PFSK-1 (cell line): ENCODE measurements at regions not wholly inside any gene's neighbourhood (a gene's known extent, or its start where the extent isn't known, plus 50 kb on each side); places are given as distances from the start of the nearest gene placed in this dataset.

Experiments
- FOXP2 ChIP-seq: optimal IDR thresholded peaks from 2 replicates; pipeline ENCODE3; 2011; ENCODE audit warnings: borderline replicate concordance, control low read depth, inconsistent platforms; ENCODE audit not compliant: insufficient read depth; ENCODE audit errors: extremely low read length, extremely low read depth
- POLR2AphosphoS5 ChIP-seq: IDR thresholded peaks from 2 replicates; pipeline ENCODE4 v1.6.1; 2012; ENCODE audit warnings: low read depth, mild to moderate bottlenecking, control low read depth, low read length, moderate library complexity
- REST ChIP-seq, 2 experiments: IDR thresholded peaks; 2 replicates each; pipeline versions ENCODE4 v1.6.1 to v1.8.0; 2011 to 2012; ENCODE audit warnings: low read depth in 2 of 2, low read length in 2 of 2, control low read depth in 1 of 2, inconsistent platforms in 1 of 2, mild to moderate bottlenecking in 1 of 2, moderate library complexity in 1 of 2; ENCODE audit not compliant: insufficient read depth in 1 of 2
- SIN3A ChIP-seq: IDR thresholded peaks from 2 replicates; pipeline ENCODE4 v1.6.1; 2012; ENCODE audit warnings: mild to moderate bottlenecking, low read length, moderate library complexity, borderline replicate concordance; ENCODE audit not compliant: insufficient read depth
- TAF1 ChIP-seq: IDR thresholded peaks from 2 replicates; pipeline ENCODE4 v1.6.1; 2012; ENCODE audit warnings: low read length, control low read depth, borderline replicate concordance; ENCODE audit not compliant: insufficient read depth

- TF ChIP-seq TAF1 (no peak), FOXP2 (no peak), REST (IDR thresholded peaks at IDR 0.05; ENCODE audit: insufficient read depth in 1 of 2, low read depth in 2 of 2, low read length in 2 of 2) (no peak), SIN3A (no peak), POLR2AphosphoS5 (no peak)
Measured at GRCh38 chr15:61500951-61501620, 272.0 kb upstream of the RORA start.

GRCh38 chr15:61500523-61500922 is 271.4 kb upstream of the RORA start:
- TF ChIP-seq TAF1 (no peak), FOXP2 (no peak), SIN3A (no peak), POLR2AphosphoS5 (no peak)

- TF ChIP-seq SIN3A = no peak
- no peak for TF ChIP-seq TAF1
- TF ChIP-seq FOXP2 = no peak
- TF ChIP-seq REST (IDR thresholded peaks at IDR 0.05; ENCODE audit: insufficient read depth in 1 of 2, low read depth in 2 of 2, low read length in 2 of 2) = no peak
- TF ChIP-seq POLR2AphosphoS5 = no peak
Measured at GRCh38 chr15:61499376-61499775, 270.3 kb upstream of the RORA start.

GRCh38 chr15:61489571-61489970 is 260.5 kb upstream of the RORA start:
- no peak for TF ChIP-seq SIN3A

GRCh38 chr15:61483599-61483998 is 254.5 kb upstream of the RORA start:
- TF ChIP-seq REST (IDR thresholded peaks at IDR 0.05; ENCODE audit: insufficient read depth in 1 of 2, low read depth in 2 of 2, low read length in 2 of 2) = no peak
- TF ChIP-seq POLR2AphosphoS5 = no peak
- no peak for TF ChIP-seq TAF1
- TF ChIP-seq FOXP2 = no peak
- TF ChIP-seq SIN3A = no peak

GRCh38 chr15:61481886-61482285 is 252.8 kb upstream of the RORA start:
- TF ChIP-seq POLR2AphosphoS5 (no peak), REST (IDR thresholded peaks at IDR 0.05; ENCODE audit: insufficient read depth in 1 of 2, low read depth in 2 of 2, low read length in 2 of 2) (no peak), SIN3A (no peak), TAF1 (no peak)
